Ishikawa (cell line): ENCODE measurements at regions not wholly inside any gene's neighbourhood (a gene's known extent, or its start where the extent isn't known, plus 50 kb on each side); places are given as distances from the start of the nearest gene placed in this dataset.

Experiments used
- CEBPB ChIP-seq: IDR thresholded peaks from 2 replicates; pipeline ENCODE4 v1.6.1; 2012
- CREB1 ChIP-seq: IDR thresholded peaks from 2 replicates; pipeline ENCODE4 v1.6.1; 2012; ENCODE audit warnings: low read depth
- EGR1 ChIP-seq: IDR thresholded peaks from 2 replicates; pipeline ENCODE4 v1.6.1; 2012
- EP300 ChIP-seq: IDR thresholded peaks from 2 replicates; pipeline ENCODE4 v1.6.1; 2012; ENCODE audit warnings: borderline replicate concordance
- FOXM1 ChIP-seq: IDR thresholded peaks from 2 replicates; pipeline ENCODE4 v1.6.1; 2012; ENCODE audit warnings: low read depth, borderline replicate concordance
- MAX ChIP-seq: IDR thresholded peaks from 2 replicates; pipeline ENCODE4 v1.6.1; 2012
- NFIC ChIP-seq: IDR thresholded peaks from 2 replicates; pipeline ENCODE4 v1.6.1; 2012
- RAD21 ChIP-seq: IDR thresholded peaks from 2 replicates; pipeline ENCODE4 v1.6.1; 2012; ENCODE audit warnings: low read depth
- REST ChIP-seq: IDR thresholded peaks from 2 replicates; pipeline ENCODE4 v1.6.1; 2012; ENCODE audit warnings: low read depth, mild to moderate bottlenecking
- TAF1 ChIP-seq: IDR thresholded peaks from 2 replicates; pipeline ENCODE4 v1.6.1; 2012; ENCODE audit warnings: low read depth, mild to moderate bottlenecking
- TCF12 ChIP-seq: IDR thresholded peaks from 2 replicates; pipeline ENCODE4 v1.6.1; 2012; ENCODE audit warnings: low read depth
- TEAD4 ChIP-seq: IDR thresholded peaks from 2 replicates; pipeline ENCODE4 v1.6.1; 2012
- USF1 ChIP-seq: IDR thresholded peaks from 2 replicates; pipeline ENCODE4 v1.6.1; 2012
- YY1 ChIP-seq: IDR thresholded peaks from 2 replicates; pipeline ENCODE4 v1.6.1; 2012; ENCODE audit warnings: low read depth
- ZBTB7A ChIP-seq: IDR thresholded peaks from 2 replicates; pipeline ENCODE4 v1.6.1; 2012; ENCODE audit warnings: low read depth

- no peak for TF ChIP-seq EP300
- no peak for TF ChIP-seq MAX
- no peak for TF ChIP-seq CEBPB
- no peak for TF ChIP-seq FOXM1
- no peak for TF ChIP-seq TCF12
- TF ChIP-seq ZBTB7A: no peak
- no peak for TF ChIP-seq EGR1
- TF ChIP-seq NFIC: no peak
- TF ChIP-seq TAF1: no peak
- no peak for TF ChIP-seq RAD21
- no peak for TF ChIP-seq USF1
- no peak for TF ChIP-seq TEAD4
- no peak for TF ChIP-seq REST
- TF ChIP-seq CREB1: no peak
- no peak for TF ChIP-seq YY1
These were observed 1548.5 kb upstream of the IGFBP7 start for GRCh38 chr4:58658701-58659100.

GRCh38 chr4:58653251-58653650, 1543.1 kb upstream of the IGFBP7 start:
- TF ChIP-seq EP300: no peak
- TF ChIP-seq YY1: no peak
- no peak for TF ChIP-seq ZBTB7A
- no peak for TF ChIP-seq USF1
- no peak for TF ChIP-seq FOXM1
- TF ChIP-seq CEBPB: no peak
- TF ChIP-seq CREB1: no peak
- TF ChIP-seq EGR1: no peak
- TF ChIP-seq REST: no peak
- TF ChIP-seq TEAD4: no peak
- no peak for TF ChIP-seq RAD21
- TF ChIP-seq NFIC: no peak
- no peak for TF ChIP-seq MAX
- TF ChIP-seq TAF1: no peak
- no peak for TF ChIP-seq TCF12

- TF ChIP-seq MAX (no peak), EP300 (no peak), EGR1 (no peak), TCF12 (no peak), USF1 (no peak), FOXM1 (no peak)
These were observed 1539.0 kb upstream of the IGFBP7 start for GRCh38 chr4:58649226-58649625.

- TF ChIP-seq YY1: no peak
- no peak for TF ChIP-seq MAX
- TF ChIP-seq TEAD4: no peak
- no peak for TF ChIP-seq TCF12
- TF ChIP-seq USF1: no peak
- TF ChIP-seq RAD21: no peak
- no peak for TF ChIP-seq EGR1
- no peak for TF ChIP-seq TAF1
- TF ChIP-seq REST: no peak
- TF ChIP-seq CEBPB: no peak
- TF ChIP-seq NFIC: no peak
- TF ChIP-seq CREB1: no peak
These were observed 1535.9 kb upstream of the IGFBP7 start for GRCh38 chr4:58646126-58646525.
